ENCODE measurements at regions not wholly inside any gene's neighbourhood (a gene's known extent, or its start where the extent isn't known, plus 50 kb on each side); places are given as distances from the start of the nearest gene placed in this dataset.

DNA sequence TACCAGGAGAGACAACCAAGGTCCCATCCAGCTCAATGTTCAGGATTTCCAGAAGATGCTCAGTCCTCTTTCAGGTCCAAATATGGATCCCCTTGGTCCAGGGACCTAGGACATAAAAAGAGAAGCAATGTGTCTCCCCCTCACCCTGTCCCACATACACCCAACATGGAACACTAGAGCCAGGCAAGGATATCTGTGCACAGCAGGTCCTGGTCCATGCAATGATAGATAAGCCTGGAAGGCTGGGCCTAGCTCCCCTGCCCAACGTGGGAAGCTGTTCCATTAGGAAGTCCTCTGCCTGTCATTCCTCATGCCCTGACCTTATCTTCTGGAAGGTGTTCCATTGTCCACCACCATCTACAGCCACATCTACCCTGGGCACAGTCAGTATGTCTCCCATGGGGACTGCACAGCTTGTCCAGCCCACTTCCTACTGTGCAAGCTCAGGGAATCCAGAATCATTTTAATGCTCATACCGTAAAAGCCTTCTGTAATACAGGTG lies 1434.8 kb downstream of the TBC1D22A start:
- TF ChIP-seq, protein P1, sequence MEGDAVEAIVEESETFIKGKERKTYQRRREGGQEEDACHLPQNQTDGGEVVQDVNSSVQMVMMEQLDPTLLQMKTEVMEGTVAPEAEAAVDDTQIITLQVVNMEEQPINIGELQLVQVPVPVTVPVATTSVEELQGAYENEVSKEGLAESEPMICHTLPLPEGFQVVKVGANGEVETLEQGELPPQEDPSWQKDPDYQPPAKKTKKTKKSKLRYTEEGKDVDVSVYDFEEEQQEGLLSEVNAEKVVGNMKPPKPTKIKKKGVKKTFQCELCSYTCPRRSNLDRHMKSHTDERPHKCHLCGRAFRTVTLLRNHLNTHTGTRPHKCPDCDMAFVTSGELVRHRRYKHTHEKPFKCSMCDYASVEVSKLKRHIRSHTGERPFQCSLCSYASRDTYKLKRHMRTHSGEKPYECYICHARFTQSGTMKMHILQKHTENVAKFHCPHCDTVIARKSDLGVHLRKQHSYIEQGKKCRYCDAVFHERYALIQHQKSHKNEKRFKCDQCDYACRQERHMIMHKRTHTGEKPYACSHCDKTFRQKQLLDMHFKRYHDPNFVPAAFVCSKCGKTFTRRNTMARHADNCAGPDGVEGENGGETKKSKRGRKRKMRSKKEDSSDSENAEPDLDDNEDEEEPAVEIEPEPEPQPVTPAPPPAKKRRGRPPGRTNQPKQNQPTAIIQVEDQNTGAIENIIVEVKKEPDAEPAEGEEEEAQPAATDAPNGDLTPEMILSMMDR (IDR thresholded peaks at IDR 0.05; ENCODE audit: insufficient read depth, low read length): no peak
- TF ChIP-seq POLR2AphosphoS5 (IDR thresholded peaks at IDR 0.05; ENCODE audit: low read depth): no peak

Measured in HL-60 (cell line).